ENCODE measurements at regions not wholly inside any gene's neighbourhood (a gene's known extent, or its start where the extent isn't known, plus 50 kb on each side); places are given as distances from the start of the nearest gene placed in this dataset.

DNA sequence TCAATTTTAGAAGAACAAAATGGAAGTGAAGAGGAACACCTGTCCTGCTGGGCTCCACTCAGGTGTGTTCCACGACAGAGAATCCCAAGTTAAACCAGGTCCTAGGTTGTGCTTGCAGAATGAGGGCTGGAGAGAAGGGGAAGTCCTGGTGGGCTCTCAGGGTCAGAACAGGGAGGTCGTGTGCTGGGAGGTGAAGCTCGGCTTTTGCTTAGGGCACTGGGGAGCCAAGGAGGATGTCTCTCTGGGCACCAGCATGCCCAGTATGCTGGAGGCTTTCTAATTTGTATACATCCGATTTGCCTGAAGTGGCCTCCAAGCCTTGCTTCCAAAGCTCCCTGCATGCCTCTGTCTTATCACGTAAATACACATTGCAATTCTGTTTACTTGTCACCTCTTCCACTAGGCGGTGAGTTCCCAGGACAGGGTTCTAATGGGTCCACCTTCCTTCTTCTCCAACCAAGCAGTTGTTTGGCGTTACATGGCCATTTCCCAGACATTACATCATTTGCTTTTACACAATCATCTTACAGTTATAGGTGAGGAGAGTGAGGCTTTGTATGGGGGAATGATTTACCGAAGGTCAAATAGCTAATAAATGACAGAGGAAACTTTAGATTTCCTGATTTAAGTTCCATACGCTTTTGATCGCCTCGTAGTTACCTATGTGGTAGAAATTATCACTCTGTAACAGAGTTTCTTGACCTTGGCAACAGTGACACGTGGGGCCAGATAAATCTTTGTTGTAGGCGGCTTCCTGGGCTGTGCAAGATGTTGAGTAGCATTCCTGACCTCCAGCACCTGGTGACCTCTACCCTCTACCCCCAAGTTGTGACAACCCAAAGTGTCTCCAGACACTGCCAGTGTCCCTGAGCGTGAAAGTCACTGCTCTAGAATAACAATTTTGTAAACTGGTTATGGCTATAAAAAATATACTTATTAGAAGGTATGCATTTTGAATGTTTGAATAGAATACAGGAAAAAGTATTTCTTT, 901.5 kb downstream of the TBC1D22A start:
- DNase-seq (ENCODE audit: low read depth): no peak

DNA sequence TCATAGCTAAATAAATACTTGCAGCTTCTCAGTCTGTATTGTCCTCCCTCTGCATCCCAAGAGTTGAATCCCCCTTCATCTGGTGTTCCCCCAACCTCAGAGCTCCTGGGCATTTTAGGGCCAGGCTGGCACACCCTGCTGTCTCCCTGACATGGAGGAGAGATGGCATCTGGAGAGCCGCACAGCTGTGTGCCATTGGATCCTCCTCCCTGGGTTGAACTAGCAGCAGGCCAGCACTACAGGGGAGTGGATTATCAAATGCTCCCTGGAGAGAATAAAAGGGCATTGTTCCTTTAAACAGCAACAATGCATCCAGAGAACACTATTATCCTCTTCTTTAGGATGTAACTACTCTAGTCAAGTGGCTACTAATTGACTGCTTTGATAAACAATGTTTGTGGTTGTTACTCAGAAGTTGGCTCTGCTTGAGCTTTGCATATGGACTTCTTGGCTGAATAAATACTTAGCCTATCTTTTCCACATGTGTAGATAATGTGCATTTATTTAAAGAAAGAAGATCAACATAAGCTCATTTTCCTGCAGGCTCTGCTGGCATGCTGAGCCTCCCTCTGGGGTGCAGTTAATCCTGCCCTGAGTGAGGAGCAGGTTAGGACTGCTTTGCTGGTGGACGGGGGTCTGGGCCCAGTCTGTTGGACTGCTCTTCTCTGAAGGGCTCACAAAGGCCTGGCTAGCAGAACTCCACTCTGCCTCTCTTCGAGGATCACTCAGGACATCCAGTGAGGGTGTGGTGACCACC, 897.2 kb downstream of the TBC1D22A start:
- no peak for DNase-seq (ENCODE audit: low read depth)

DNA sequence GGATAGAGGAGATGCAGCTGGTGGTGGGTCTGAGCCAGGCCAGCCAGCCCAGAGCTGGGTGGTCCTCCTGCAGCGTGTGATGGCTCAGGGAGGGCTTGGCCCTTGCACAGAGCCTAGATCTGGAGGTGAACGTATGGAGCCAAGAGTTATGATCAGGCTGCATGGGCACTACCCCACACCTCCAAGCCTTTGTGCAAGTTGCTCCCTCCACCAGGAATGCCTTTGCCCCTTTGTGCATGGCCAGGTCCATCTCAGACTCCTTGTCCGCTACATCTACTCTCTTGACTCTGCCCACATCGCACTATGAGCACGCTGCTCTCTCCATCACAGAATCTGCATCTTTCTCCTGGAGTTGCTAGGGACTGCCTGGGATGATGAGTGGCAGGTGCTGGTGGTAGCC, 895.7 kb downstream of the TBC1D22A start:
- DNase-seq (ENCODE audit: low read depth): no peak

DNA sequence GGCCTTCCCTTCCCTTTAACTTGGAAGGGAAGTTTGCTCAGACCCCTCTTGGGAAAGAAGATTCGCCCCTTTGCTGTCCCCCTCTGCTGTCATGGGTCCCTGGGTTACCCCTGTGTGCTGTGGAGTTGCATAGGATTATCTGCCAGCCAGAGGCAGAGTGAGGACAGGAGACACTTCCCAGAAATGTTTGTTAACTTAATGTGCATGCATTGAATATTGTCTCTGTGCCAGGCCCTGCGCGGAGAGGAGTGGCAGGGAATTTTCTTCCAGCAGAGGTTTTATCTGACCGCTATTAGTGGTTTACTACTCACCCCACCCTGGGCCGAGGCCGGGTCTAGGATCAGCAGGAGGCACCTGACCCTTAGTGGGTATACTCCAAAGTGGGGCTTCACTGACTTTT, 894.8 kb downstream of the TBC1D22A start:
- no peak for DNase-seq (ENCODE audit: low read depth)

DNA sequence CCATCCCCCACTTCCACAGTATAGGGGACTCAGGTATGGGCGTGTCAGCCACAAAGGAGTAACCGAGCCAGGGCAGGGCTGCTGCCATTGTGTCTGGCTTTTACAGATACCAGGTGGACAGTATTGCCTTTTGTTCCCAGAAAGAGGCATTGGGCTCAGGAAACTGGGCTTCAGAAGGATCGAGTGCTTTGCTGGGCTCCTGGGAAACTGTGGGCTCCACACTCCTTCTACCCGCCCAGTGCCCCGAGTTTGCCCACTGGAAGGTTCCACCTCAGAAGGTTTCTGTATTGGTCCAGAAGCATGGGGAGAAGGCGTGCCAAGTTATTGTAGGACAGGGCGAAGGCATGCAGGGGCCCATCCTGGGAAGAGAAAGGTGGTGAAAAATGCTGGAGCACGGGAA, 894.4 kb downstream of the TBC1D22A start:
- no peak for DNase-seq (ENCODE audit: low read depth)

DNA sequence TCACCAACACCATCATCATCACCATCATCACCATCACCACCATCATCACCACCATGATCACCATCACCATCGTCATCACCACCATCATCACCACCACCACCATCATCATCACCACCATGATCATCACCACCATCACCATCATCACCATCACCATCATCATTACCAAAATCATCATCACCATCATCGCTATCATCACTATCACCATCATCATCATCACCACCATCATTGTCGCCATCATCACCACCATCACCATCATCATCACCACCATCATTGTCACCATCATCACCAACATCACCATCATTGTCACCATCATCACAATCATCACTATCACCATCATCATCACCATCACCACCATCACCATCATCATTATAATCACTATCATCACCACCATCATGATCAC, 893.5 kb downstream of the TBC1D22A start:
- DNase-seq (ENCODE audit: low read depth): no peak

DNA sequence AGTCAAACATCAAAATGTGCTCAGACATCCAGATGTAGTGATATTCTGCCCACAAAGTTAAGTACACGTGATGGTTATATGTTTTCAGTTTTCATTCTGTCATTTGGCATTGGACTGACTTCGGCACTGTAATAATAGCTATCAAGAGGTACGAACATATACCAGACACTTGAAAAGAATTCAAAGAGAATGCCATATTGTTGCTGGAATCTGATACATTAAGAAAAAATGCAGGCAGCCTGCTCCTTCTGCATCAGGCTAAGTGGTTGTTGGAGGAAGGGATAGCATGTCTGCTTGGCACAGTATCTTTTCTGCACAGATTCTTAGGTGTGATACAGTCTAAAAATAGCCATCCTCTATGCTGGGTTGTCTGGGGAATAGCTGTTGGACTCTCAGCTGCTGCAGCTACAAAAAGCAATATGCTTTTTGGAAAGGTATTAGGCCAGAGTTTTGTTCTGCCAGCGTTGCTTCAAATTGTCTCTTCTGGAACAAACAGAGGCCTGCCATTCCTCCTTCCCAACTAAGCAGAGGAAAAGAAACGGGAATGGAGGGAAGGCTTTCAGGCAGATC, 892.6 kb downstream of the TBC1D22A start:
- no peak for DNase-seq (ENCODE audit: low read depth)

DNA sequence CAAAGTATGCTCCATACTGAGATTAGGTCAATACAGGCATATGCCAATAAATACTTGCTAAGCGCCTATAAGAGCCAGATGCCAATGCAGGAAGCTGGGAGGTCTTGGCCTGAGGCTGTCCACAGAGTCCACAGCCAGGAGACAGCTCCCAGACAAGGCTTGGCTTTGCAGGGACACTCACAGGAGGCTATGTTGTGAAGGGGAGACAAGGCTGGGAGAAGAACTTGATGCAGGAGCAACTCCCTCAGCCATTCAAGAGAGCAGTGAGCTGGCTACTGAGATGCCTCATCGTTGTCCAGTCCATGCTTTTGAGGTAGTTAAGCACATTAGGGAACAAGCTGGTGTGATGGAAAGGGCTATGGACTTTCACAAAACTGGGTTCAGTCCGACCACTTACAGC, 891.5 kb downstream of the TBC1D22A start:
- no peak for DNase-seq (ENCODE audit: low read depth)

DNA sequence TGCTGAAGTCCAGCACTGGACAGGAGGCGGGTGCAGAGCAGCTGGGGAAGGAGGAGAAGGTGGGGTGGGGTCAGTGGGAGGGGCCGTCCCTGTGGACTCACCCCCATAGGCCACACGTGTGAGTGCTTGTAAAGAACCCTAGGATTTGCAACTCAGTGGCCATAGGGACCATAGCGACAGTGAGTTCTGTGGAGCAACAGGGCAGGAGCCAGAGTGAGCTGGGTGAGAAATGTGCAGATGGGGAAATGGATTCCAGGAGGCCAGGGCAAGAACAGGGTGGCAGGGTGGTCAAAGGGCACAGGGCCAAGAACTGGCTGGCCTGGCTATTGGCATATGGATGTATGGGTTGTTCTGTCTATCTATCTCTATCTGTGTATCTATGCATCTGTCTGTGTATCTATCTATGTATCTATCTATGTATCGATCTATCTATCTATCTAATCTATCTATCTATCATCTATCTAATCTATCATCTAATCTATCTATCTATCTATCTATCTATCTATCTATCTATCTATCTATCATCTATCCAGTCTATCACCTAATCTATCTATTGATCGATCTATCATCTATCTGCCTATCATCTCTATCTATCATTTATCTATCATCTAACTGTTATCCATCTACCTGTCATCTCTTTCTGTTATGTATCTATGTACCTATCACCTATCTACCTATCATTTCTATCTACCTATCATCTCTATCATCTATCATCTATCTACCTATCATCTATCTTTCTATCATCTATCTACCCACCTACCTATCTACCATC, 889.0 kb downstream of the TBC1D22A start:
- DNase-seq (ENCODE audit: low read depth): no peak

DNA sequence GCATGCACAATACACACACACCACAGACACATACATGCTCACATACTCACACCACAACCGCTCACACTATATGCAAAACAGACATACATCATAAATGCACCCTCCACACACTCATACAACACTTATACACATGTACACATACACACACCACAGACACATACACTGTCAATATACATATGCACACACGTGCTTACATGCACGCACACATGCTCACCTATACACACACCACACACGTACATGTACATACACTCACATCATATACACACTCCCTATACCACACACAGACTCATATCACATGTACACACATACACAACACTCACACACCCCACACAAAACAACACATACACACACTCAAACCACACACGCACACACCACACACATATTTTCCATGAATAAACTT, 885.3 kb downstream of the TBC1D22A start:
- no peak for DNase-seq (ENCODE audit: low read depth)

DNA sequence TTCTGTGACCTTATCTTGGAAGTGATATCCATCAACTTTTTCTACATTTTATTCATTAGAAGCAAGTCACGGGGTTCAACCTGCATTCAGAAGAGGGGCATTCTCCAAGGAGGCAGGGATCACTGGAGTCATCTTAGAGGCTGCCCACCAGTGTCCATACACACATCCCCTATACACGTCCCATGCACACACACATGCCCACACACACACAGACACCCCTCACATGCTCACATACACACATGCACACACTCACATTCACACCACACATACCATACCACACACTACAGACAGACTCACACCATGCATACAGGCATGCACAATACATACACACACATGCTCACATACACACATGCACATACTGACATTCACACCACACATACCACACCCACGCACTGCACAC, 884.7 kb downstream of the TBC1D22A start:
- no peak for DNase-seq (ENCODE audit: low read depth)

DNA sequence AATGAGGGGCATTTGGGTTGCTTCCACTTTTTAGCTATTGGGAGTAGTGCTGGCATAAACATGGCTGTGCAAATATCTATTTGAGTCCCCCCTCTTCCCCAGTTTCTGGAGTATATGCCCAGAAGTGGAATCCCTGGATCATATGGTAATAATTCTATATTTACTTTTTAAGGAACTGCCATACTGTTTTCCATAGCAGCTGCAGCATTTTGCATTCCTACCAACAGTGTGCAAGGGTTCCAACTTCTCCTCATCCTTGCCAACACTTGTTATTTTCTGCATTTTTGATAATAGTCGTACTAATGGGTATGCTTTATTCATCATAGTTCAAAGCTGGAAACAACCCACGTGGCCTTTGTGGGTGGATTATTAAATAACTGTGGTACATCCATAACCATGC, 883.5 kb downstream of the TBC1D22A start:
- no peak for DNase-seq (ENCODE audit: low read depth)

DNA sequence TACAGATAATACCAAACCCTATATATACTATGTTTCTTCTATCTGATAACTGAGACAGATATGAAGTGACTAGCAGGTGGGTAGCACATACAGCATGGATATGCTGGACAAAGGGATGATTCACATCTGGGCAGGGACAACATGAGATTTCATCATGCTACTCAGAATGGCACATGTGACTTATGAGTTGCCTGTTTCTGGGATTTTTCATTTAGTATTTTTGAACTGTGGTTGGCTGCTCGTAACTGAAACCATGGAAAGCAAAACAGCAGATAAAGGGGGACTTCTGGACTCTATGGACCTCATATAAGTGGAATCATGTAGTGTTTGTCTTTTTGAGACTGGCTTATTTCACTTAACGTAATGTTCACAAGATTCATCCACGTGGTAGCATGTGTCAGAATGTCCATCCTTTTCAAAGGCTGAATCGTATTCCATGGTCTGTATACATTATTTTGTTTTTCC, 883.0 kb downstream of the TBC1D22A start:
- no peak for DNase-seq (ENCODE audit: low read depth)

DNA sequence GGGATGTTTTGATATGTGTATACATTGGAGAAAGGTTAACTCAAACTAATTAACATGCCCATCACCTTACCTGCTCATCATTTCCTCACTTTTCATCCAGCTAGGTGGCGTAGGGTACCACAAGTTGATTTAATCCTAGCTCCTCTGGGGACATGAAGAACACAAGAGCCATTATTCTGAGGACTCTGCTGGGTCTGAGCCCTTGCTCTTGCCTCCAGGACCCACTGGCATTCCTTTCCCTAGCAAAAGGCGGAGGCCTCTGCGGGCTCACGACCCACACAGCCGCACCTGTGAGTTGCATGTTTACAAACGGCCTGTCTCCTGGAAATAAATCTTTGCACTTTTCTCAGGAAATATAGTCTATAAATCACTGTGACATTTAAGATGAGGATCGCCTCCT, 871.9 kb downstream of the TBC1D22A start:
- no peak for DNase-seq (ENCODE audit: low read depth)

DNA sequence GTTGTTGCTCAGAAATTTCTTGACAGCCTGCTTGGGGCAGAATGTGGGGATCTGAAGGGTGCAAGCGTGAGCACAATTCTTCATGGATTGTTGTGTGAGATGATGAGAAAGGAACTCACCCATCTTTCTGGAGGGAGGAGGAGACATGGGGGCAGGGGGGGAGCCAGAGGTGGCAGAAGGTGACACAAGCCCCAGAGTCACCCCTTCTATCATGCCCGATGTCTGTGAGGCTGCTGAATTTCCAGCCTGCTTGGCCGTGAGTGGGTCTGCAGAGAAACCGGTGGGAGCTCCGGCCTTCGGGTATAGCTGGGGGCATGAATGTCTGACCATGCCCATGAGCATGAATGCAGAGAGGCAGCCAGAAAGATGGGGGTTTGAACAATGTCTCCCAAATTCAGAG, 870.7 kb downstream of the TBC1D22A start:
- DNase-seq (ENCODE audit: low read depth): no peak

DNA sequence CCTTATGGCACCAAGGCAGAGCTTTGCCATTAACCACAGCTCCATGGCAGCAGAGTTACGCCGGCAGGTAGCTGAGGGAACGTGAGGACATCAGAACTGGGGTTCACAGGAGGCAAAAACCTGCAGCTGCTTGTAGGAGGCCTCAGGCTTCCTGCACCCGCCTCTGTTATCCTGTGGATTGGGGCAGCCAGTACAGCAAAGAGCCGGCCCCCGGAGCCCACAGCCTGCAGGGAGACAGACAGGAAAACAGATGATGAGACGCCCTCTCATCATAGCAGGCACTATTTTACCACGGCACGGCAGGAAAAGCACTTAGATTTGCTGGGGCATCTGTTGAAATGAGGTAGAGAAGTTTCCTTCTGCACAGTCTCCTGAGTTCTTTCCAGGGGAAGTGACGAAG, 870.3 kb downstream of the TBC1D22A start:
- DNase-seq (ENCODE audit: low read depth): no peak

DNA sequence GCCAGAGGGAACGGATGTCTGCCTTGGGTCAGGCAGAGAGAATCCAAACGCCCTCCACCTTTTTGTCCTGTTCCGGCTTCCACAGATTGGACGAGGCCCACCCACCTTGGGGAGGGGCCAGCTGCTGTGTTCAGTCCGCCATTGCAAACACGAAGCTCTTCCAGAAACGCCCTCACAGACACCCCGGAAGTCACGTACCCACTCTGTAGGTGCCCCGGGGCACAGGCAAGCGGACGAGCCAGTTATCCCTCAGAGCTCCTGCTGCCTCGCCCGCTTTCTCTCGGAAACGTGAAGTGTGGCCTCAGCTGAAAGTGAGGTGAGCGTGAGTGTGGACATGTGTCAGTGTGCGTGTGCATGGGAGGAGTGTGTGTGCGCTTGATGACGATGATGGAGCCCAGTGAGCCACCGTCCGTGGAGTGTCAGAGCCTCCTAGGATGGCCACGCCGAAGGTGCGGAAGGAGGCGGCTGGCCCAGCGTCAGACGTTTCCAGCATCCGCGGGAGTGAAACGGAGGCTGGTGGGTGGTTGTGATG, 869.2 kb downstream of the TBC1D22A start:
- DNase-seq (ENCODE audit: low read depth): no peak

DNA sequence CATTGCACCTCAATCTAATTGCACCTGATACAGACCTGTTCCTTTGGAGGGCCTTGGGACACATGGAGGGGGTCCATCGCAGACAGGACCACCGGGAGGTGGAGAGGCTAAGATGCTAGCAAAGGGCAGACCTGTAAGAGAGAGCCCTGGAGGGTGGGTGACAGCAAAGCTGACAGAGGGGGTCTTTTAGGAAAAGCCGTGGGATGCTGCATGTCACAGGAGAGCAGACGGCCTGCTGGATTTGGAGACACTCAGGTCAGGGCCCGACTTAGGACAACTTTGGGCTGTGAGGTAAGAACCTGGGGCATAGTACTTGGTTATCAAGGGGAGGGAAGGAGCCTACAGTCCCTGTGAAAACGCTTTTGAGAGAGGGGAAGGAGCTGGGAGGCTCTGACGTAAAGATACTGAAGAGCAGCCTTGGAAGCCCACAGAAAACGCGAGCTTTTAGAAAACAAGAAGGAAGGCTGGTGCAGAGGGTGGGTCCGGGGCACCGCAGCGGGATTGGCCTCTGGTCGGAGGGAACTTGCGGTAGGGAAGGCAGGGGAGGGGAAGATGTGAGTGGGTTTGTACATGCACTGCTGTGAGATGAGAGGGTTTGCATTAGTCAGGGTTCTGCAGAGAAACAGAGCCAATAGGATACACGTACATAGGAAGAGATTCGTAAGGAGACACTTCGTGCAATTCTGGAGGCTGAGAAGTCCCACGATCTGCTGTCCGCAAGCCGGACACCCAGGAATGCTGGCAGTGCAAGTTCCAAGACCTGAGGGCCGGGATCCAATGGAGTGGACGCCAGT, 868.5 kb downstream of the TBC1D22A start:
- DNase-seq (ENCODE audit: low read depth): no peak

DNA sequence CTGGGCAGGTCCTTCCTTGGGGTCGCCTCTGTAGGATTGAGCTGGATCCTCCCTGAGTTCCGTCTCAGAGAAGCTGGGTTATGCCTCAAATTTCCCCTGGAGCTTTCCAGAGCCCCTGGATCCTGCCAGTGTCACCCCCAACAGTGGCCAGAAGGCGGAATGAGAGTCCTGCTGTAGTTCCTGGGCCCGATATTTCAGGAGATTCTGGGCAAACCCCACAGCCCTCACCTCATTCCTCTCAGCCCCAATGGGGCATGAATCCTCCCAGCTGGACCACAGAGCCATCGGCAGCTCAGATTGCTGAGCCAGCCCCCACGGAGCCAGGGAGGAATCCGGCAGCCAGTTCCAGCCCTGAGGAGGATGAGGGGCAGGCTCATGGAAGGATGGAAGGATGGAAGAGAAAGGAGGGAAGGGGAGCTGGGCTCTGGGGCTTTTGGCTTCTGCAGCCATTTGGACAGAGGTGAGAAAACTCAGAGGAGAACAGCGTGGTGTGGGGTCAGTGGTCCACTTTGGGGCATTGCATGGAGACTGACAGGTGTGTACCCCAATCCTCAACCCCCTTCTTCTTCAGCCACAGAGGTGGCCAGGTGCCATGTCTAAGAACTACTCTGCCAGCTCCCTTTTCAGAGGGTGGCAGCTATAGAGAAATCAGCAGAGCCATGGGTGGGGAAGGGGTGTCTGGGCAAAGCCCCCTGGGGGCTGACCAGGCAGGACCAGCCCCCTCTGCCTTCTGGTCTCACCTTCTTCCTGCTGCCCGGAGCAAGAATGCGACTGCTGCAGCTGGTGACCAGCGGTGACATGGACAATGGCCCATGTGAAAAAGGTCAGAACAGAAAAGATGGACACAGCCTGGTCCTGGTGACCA, 867.6 kb downstream of the TBC1D22A start:
- DNase-seq (ENCODE audit: low read depth): no peak

DNA sequence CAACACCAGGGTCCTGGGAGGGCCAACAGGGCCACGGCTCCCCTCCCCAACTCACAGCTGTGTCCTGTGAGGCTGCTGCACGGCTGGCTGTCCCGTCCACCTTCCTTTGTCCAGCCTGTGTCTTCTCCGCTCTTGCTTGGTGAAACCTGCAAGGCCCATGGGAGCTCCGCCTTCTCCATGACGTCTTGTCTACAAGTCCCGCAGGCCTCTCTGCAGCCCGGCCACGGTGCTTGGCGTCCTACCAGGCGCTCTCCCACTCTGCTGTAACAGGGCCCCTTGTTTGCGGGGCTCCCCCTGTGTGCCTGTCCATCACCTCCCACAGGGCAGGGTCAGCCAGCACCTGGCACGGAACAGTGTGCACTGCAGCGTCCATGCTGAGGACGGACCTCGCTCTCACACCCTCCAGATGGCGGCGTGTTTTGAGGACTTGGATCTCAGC, 866.8 kb downstream of the TBC1D22A start:
- no peak for DNase-seq (ENCODE audit: low read depth)
